BJ (cell line): ENCODE measurements at regions not wholly inside any gene's neighbourhood (a gene's known extent, or its start where the extent isn't known, plus 50 kb on each side); places are given as distances from the start of the nearest gene placed in this dataset.

Source experiments
- CTCF ChIA-PET: fragments of 350-600 bp; formaldehyde crosslinking; extraction: SDS; loops from one replicate; lab custom pipeline; 2021; ENCODE audit warnings: antibody characterized with exemption, inconsistent platforms; lab: Yijun Ruan, JAX
- POLR2A ChIA-PET: fragments of 300-600 bp; sonication (Branson Sonifier 250); formaldehyde crosslinking; extraction: SDS; loops from one replicate; lab custom pipeline; 2021; ENCODE audit warnings: antibody characterized with exemption; lab: Charles Lee
- DNase-seq: peaks from one replicate; pipeline ENCODE4 v3.0.0-alpha.2; 2011; ENCODE audit warnings: low read depth
- H3K27me3 ChIP-seq: 2 replicates; pipeline ENCODE4 v1.6.0; 2011; ENCODE audit warnings: low read length; ENCODE audit not compliant: control insufficient read depth, insufficient read depth
- H3K36me3 ChIP-seq: 2 replicates; pipeline ENCODE4 v1.5.1; 2011; ENCODE audit warnings: low read length; ENCODE audit not compliant: control insufficient read depth, insufficient read depth
- H3K4me3 ChIP-seq: 2 replicates; pipeline ENCODE4 v1.5.1; 2011; ENCODE audit warnings: low read depth, mild to moderate bottlenecking, control low read depth, low read length
- CTCF ChIP-seq: IDR thresholded peaks from 2 replicates; pipeline ENCODE4 v1.5.1; 2011; ENCODE audit warnings: low read depth, mild to moderate bottlenecking, control low read depth, inconsistent platforms, low read length, moderate library complexity; ENCODE audit not compliant: insufficient read depth

GRCh38 chr6:44697327-44697726, 309.8 kb downstream of the CDC5L start:
- no peak for TF ChIP-seq CTCF
- Histone ChIP-seq H3K36me3 (no peaks in the 10 kb centered on the region), H3K27me3 (peaks cover 14% of the 10 kb centered on the region), H3K4me3 (no peak overlapping the region)
- no peak for DNase-seq
- ChIA-PET CTCF (interaction anchor here (0.5 to 1.6 kb wide), 4 partner anchors 13 to 1087 kb away, joined by 3 to 5 read pairs (median 4); no protein-coding TSS in a partner anchor), POLR2A (no interaction called here)

- Histone ChIP-seq H3K4me3 (no peak overlapping the region), H3K36me3 (no peaks in the 10 kb centered on the region), H3K27me3 (peaks cover 14% of the 10 kb centered on the region)
- ChIA-PET POLR2A (no interaction called here), CTCF (no interaction called here)
- no peak for TF ChIP-seq CTCF
- DNase-seq = no peak
Measured at GRCh38 chr6:44698602-44699001, 311.1 kb downstream of the CDC5L start.

GRCh38 chr6:44699082-44699481, 311.6 kb downstream of the CDC5L start:
- peaks cover 14% of the 10 kb centered on the region for H3K27me3 ChIP-seq
- ChIA-PET POLR2A (no interaction called here), CTCF (no interaction called here)
- TF ChIP-seq CTCF = no peak
- DNase-seq = no peak
- H3K4me3 ChIP-seq = no peak overlapping the region
- no peaks in the 10 kb centered on the region for H3K36me3 ChIP-seq

GRCh38 chr6:44699851-44700250, 312.3 kb downstream of the CDC5L start:
- H3K4me3 ChIP-seq = no peak overlapping the region
- no peaks in the 10 kb centered on the region for H3K36me3 ChIP-seq
- H3K27me3 ChIP-seq = peaks cover 14% of the 10 kb centered on the region
- DNase-seq = no peak
- POLR2A ChIA-PET = no interaction called here
- no peak for TF ChIP-seq CTCF
- CTCF ChIA-PET = no interaction called here

- peaks cover 14% of the 10 kb centered on the region for H3K27me3 ChIP-seq
- ChIA-PET POLR2A (no interaction called here), CTCF (no interaction called here)
- H3K4me3 ChIP-seq = no peak overlapping the region
- no peak for DNase-seq
- H3K36me3 ChIP-seq = no peaks in the 10 kb centered on the region
- TF ChIP-seq CTCF = no peak
Measured at GRCh38 chr6:44700422-44700821, 312.9 kb downstream of the CDC5L start.
